ENCODE measurements at regions not wholly inside any gene's neighbourhood (a gene's known extent, or its start where the extent isn't known, plus 50 kb on each side); places are given as distances from the start of the nearest gene placed in this dataset.

DNA sequence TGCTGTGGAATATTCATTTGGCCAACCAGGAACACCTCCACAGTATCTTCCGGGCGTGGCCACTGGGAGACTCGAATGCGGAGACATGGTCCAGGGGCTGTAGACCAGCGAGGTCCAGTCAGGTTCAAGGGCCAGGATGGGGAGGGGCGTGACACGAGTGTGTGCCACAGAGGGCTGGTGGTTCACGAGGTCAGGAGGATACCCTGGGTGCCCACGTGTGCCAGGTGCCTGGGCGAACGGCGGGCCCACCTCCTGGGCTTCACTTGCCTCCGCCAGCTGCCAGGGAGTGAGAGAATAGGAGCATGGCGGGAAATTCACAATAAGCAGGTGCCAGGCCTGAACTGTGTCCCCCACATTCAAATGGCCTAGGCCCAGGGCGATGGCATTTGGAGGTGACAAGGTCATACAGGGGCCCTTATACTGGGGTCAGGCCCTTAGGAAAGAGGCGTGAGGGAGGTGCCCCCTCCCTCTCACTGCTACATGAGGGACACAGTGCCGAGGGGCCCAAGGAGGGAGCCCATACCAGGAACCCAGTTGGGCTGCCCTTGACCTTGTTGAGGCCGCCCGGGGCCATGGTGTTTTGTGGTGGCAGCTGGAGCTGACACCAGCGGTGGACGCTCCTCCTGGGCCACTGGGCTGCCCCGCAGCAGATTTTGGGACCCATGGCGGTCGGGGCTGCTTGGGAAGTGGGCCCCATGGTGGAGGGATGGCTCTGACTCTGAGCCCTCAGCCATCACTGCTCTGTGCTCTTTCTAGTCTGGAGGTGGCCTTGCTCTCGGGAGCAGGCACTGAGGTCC is 1268.9 kb downstream of the BRD1 start:
- TF ChIP-seq CTCF (IDR thresholded peaks at IDR 0.05; ENCODE audit: insufficient read depth, low read length, poor library complexity, severe bottlenecking), result no peak
- no peak for TF ChIP-seq EZH2phosphoT487 (conservative IDR thresholded peaks at IDR 0.05; ENCODE audit: low read length)
